ENCODE measurements at regions not wholly inside any gene's neighbourhood (a gene's known extent, or its start where the extent isn't known, plus 50 kb on each side); places are given as distances from the start of the nearest gene placed in this dataset.

GRCh38 chr3:163914567-163914966, 1163.7 kb downstream of the SI start:
- Histone ChIP-seq H3K27me3 (ENCODE audit: insufficient read depth, low read length) (no peaks in the 10 kb centered on the region), H3K4me1 (ENCODE audit: insufficient read depth, low read length) (no peaks in the 10 kb centered on the region), H2AFZ (ENCODE audit: low read depth, low read length) (no peak overlapping the region), H3K4me3 (ENCODE audit: low read length) (no peak overlapping the region), H3K9me3 (ENCODE audit: low read length) (no peaks in the 10 kb centered on the region), H3K36me3 (ENCODE audit: insufficient read depth, low read length) (no peaks in the 10 kb centered on the region)

GRCh38 chr3:163891771-163892170, 1186.5 kb downstream of the SI start:
- Histone ChIP-seq H3K27me3 (ENCODE audit: insufficient read depth, low read length) (peaks cover 18% of the 10 kb centered on the region), H3K36me3 (ENCODE audit: insufficient read depth, low read length) (no peaks in the 10 kb centered on the region), H2AFZ (ENCODE audit: low read depth, low read length) (no peak overlapping the region), H3K9me3 (ENCODE audit: low read length) (no peaks in the 10 kb centered on the region), H3K4me3 (ENCODE audit: low read length) (no peak overlapping the region), H3K4me1 (ENCODE audit: insufficient read depth, low read length) (peaks cover 4% of the 10 kb centered on the region)

GRCh38 chr3:163890661-163891060, 1187.6 kb downstream of the SI start:
- peaks cover 18% of the 10 kb centered on the region for H3K27me3 ChIP-seq (ENCODE audit: insufficient read depth, low read length)
- no peak overlapping the region for H3K4me3 ChIP-seq (ENCODE audit: low read length)
- no peaks in the 10 kb centered on the region for H3K36me3 ChIP-seq (ENCODE audit: insufficient read depth, low read length)
- no peak overlapping the region for H2AFZ ChIP-seq (ENCODE audit: low read depth, low read length)
- H3K9me3 ChIP-seq (ENCODE audit: low read length) = no peaks in the 10 kb centered on the region
- H3K4me1 ChIP-seq (ENCODE audit: insufficient read depth, low read length) = peaks cover 4% of the 10 kb centered on the region

- Histone ChIP-seq H3K4me3 (ENCODE audit: low read length) (no peak overlapping the region), H3K27me3 (ENCODE audit: insufficient read depth, low read length) (no peaks in the 10 kb centered on the region), H3K9me3 (ENCODE audit: low read length) (no peaks in the 10 kb centered on the region), H3K4me1 (ENCODE audit: insufficient read depth, low read length) (no peaks in the 10 kb centered on the region), H2AFZ (ENCODE audit: low read depth, low read length) (no peak overlapping the region), H3K36me3 (ENCODE audit: insufficient read depth, low read length) (no peaks in the 10 kb centered on the region)
Measured at GRCh38 chr3:163879172-163879571, 1199.1 kb downstream of the SI start.

GRCh38 chr3:163878396-163878795, 1199.9 kb downstream of the SI start:
- no peaks in the 10 kb centered on the region for H3K36me3 ChIP-seq (ENCODE audit: insufficient read depth, low read length)
- H3K4me3 ChIP-seq (ENCODE audit: low read length) = no peak overlapping the region
- H3K4me1 ChIP-seq (ENCODE audit: insufficient read depth, low read length) = no peaks in the 10 kb centered on the region
- H2AFZ ChIP-seq (ENCODE audit: low read depth, low read length) = no peak overlapping the region
- H3K27me3 ChIP-seq (ENCODE audit: insufficient read depth, low read length) = no peaks in the 10 kb centered on the region
- no peaks in the 10 kb centered on the region for H3K9me3 ChIP-seq (ENCODE audit: low read length)

- H2AFZ ChIP-seq (ENCODE audit: low read depth, low read length) = no peak overlapping the region
- H3K9me3 ChIP-seq (ENCODE audit: low read length) = no peaks in the 10 kb centered on the region
- no peak overlapping the region for H3K4me3 ChIP-seq (ENCODE audit: low read length)
- H3K4me1 ChIP-seq (ENCODE audit: insufficient read depth, low read length) = no peaks in the 10 kb centered on the region
- H3K27me3 ChIP-seq (ENCODE audit: insufficient read depth, low read length) = no peaks in the 10 kb centered on the region
- H3K36me3 ChIP-seq (ENCODE audit: insufficient read depth, low read length) = no peaks in the 10 kb centered on the region
Measured at GRCh38 chr3:163877805-163878204, 1200.5 kb downstream of the SI start.

- H3K4me1 ChIP-seq (ENCODE audit: insufficient read depth, low read length) = peaks cover 11% of the 10 kb centered on the region
- H3K4me3 ChIP-seq (ENCODE audit: low read length) = no peak overlapping the region
- no peaks in the 10 kb centered on the region for H3K27me3 ChIP-seq (ENCODE audit: insufficient read depth, low read length)
- no peak overlapping the region for H2AFZ ChIP-seq (ENCODE audit: low read depth, low read length)
- H3K9me3 ChIP-seq (ENCODE audit: low read length) = peaks cover 2% of the 10 kb centered on the region
- H3K36me3 ChIP-seq (ENCODE audit: insufficient read depth, low read length) = no peaks in the 10 kb centered on the region
Measured at GRCh38 chr3:163863146-163863545, 1215.2 kb downstream of the SI start.

GRCh38 chr3:163852233-163852632, 1226.1 kb downstream of the SI start:
- no peaks in the 10 kb centered on the region for H3K36me3 ChIP-seq (ENCODE audit: insufficient read depth, low read length)
- no peaks in the 10 kb centered on the region for H3K4me1 ChIP-seq (ENCODE audit: insufficient read depth, low read length)
- no peaks in the 10 kb centered on the region for H3K27me3 ChIP-seq (ENCODE audit: insufficient read depth, low read length)
- H3K9me3 ChIP-seq (ENCODE audit: low read length) = peaks cover 3% of the 10 kb centered on the region
- no peak overlapping the region for H2AFZ ChIP-seq (ENCODE audit: low read depth, low read length)
- no peak overlapping the region for H3K4me3 ChIP-seq (ENCODE audit: low read length)

- Histone ChIP-seq H3K4me3 (ENCODE audit: low read length) (no peak overlapping the region), H3K36me3 (ENCODE audit: insufficient read depth, low read length) (no peaks in the 10 kb centered on the region), H3K27me3 (ENCODE audit: insufficient read depth, low read length) (no peaks in the 10 kb centered on the region), H2AFZ (ENCODE audit: low read depth, low read length) (no peak overlapping the region), H3K9me3 (ENCODE audit: low read length) (no peaks in the 10 kb centered on the region), H3K4me1 (ENCODE audit: insufficient read depth, low read length) (no peaks in the 10 kb centered on the region)
Measured at GRCh38 chr3:163838769-163839168, 1239.5 kb downstream of the SI start.

- Histone ChIP-seq H3K4me3 (ENCODE audit: low read length) (no peak overlapping the region), H3K4me1 (ENCODE audit: insufficient read depth, low read length) (no peaks in the 10 kb centered on the region), H2AFZ (ENCODE audit: low read depth, low read length) (no peak overlapping the region), H3K27me3 (ENCODE audit: insufficient read depth, low read length) (no peaks in the 10 kb centered on the region), H3K9me3 (ENCODE audit: low read length) (no peaks in the 10 kb centered on the region), H3K36me3 (ENCODE audit: insufficient read depth, low read length) (no peaks in the 10 kb centered on the region)
Measured at GRCh38 chr3:163832547-163832946, 1245.7 kb downstream of the SI start.

GRCh38 chr3:163821841-163822240, 1256.5 kb downstream of the SI start:
- Histone ChIP-seq H3K27me3 (ENCODE audit: insufficient read depth, low read length) (no peaks in the 10 kb centered on the region), H3K4me3 (ENCODE audit: low read length) (no peak overlapping the region), H3K9me3 (ENCODE audit: low read length) (no peaks in the 10 kb centered on the region), H3K36me3 (ENCODE audit: insufficient read depth, low read length) (no peaks in the 10 kb centered on the region), H3K4me1 (ENCODE audit: insufficient read depth, low read length) (no peaks in the 10 kb centered on the region), H2AFZ (ENCODE audit: low read depth, low read length) (no peak overlapping the region)

- no peaks in the 10 kb centered on the region for H3K4me1 ChIP-seq (ENCODE audit: insufficient read depth, low read length)
- H3K9me3 ChIP-seq (ENCODE audit: low read length) = no peaks in the 10 kb centered on the region
- H3K27me3 ChIP-seq (ENCODE audit: insufficient read depth, low read length) = no peaks in the 10 kb centered on the region
- no peak overlapping the region for H3K4me3 ChIP-seq (ENCODE audit: low read length)
- no peak overlapping the region for H2AFZ ChIP-seq (ENCODE audit: low read depth, low read length)
- no peaks in the 10 kb centered on the region for H3K36me3 ChIP-seq (ENCODE audit: insufficient read depth, low read length)
Measured at GRCh38 chr3:163817015-163817414, 1261.3 kb downstream of the SI start.

GRCh38 chr3:163813935-163814334, 1264.4 kb downstream of the SI start:
- no peaks in the 10 kb centered on the region for H3K36me3 ChIP-seq (ENCODE audit: insufficient read depth, low read length)
- no peaks in the 10 kb centered on the region for H3K4me1 ChIP-seq (ENCODE audit: insufficient read depth, low read length)
- no peaks in the 10 kb centered on the region for H3K9me3 ChIP-seq (ENCODE audit: low read length)
- H2AFZ ChIP-seq (ENCODE audit: low read depth, low read length) = no peak overlapping the region
- H3K4me3 ChIP-seq (ENCODE audit: low read length) = no peak overlapping the region
- no peaks in the 10 kb centered on the region for H3K27me3 ChIP-seq (ENCODE audit: insufficient read depth, low read length)

GRCh38 chr3:163812006-163812405, 1266.3 kb downstream of the SI start:
- Histone ChIP-seq H3K4me3 (ENCODE audit: low read length) (no peak overlapping the region), H3K9me3 (ENCODE audit: low read length) (no peaks in the 10 kb centered on the region), H3K4me1 (ENCODE audit: insufficient read depth, low read length) (no peaks in the 10 kb centered on the region), H3K36me3 (ENCODE audit: insufficient read depth, low read length) (no peaks in the 10 kb centered on the region), H3K27me3 (ENCODE audit: insufficient read depth, low read length) (no peaks in the 10 kb centered on the region), H2AFZ (ENCODE audit: low read depth, low read length) (no peak overlapping the region)
